Panc1 (cell line): ENCODE measurements at regions not wholly inside any gene's neighbourhood (a gene's known extent, or its start where the extent isn't known, plus 50 kb on each side); places are given as distances from the start of the nearest gene placed in this dataset.

Experiments
- ATAC-seq: fragments of 200-7000 bp; cut with Tn5 transposase; 2 replicates; pipeline ENCODE4 v1.9.1; 2020; ENCODE audit warnings: mild to moderate bottlenecking, moderate library complexity
- BruUV-seq: library from RNA; stranded (reverse); fragments of 400-500 nt; replicated peaks from 2 replicates; lab custom pipeline; 2021; lab: Mats Ljungman, UMichigan
- CTCF ChIA-PET: fragments of 300-600 bp; sonication (Branson Sonifier 250); formaldehyde crosslinking; loops from one replicate; lab custom pipeline; 2022; ENCODE audit warnings: antibody characterized with exemption; lab: Charles Lee
- POLR2A ChIA-PET: fragments of 300-600 bp; sonication (Branson Sonifier 250); formaldehyde crosslinking; loops from one replicate; lab custom pipeline; 2022; ENCODE audit warnings: antibody characterized with exemption; lab: Charles Lee
- DNase-seq: peaks from one replicate; pipeline ENCODE4 v3.0.0-alpha.2; 2010; ENCODE audit warnings: low read depth, low spot score
- H3K27ac ChIP-seq: 2 replicates; pipeline ENCODE4 v1.5.1; 2011; ENCODE audit warnings: mild to moderate bottlenecking, low read length, inconsistent platforms
- H3K27me3 ChIP-seq: fragments of 200-500 bp; sonication (Bioruptor generic); 2 replicates; pipeline ENCODE4 v1.6.0; 2014; ENCODE audit warnings: low read length, inconsistent platforms; ENCODE audit not compliant: control insufficient read depth, insufficient read depth
- H3K36me3 ChIP-seq: fragments of 200-500 bp; sonication (Bioruptor generic); 2 replicates; pipeline ENCODE4 v1.5.1; 2014; ENCODE audit warnings: inconsistent platforms, mild to moderate bottlenecking, low read length, moderate library complexity; ENCODE audit not compliant: control insufficient read depth, insufficient read depth
- H3K4me1 ChIP-seq: 2 replicates; pipeline ENCODE4 v1.5.1; 2011; ENCODE audit warnings: inconsistent platforms, mild to moderate bottlenecking, low read length, moderate library complexity; ENCODE audit not compliant: control insufficient read depth, insufficient read depth
- H3K4me3 ChIP-seq, 2 experiments: 2 replicates each; pipeline ENCODE4 v1.5.1; 2011 to 2012; ENCODE audit warnings: low read depth in 2 of 2, low read length in 2 of 2, mild to moderate bottlenecking in 2 of 2, inconsistent platforms in 1 of 2, moderate library complexity in 1 of 2
- H3K9me3 ChIP-seq: fragments of 200-500 bp; sonication (Bioruptor generic); 2 replicates; pipeline ENCODE4 v1.5.1; 2014; ENCODE audit warnings: low read depth, mild to moderate bottlenecking, inconsistent platforms, low read length, moderate library complexity; ENCODE audit not compliant: control insufficient read depth, insufficient read depth
- CTCF ChIP-seq: fragments of 450-650 bp; IDR thresholded peaks from 2 replicates; pipeline ENCODE4 v1.5.1; 2017; ENCODE audit warnings: mild to moderate bottlenecking
- POLR2AphosphoS5 ChIP-seq: IDR thresholded peaks from 2 replicates; pipeline ENCODE4 v1.6.1; 2012; ENCODE audit warnings: mild to moderate bottlenecking, low read depth, low read length, moderate library complexity
- REST ChIP-seq, 2 experiments: IDR thresholded peaks; 2 replicates each; pipeline ENCODE4 v1.6.1; 2011 to 2012; ENCODE audit warnings: low read depth in 2 of 2, control low read depth in 1 of 2, low read length in 1 of 2, mild to moderate bottlenecking in 1 of 2, moderate library complexity in 1 of 2; ENCODE audit not compliant: insufficient read depth in 1 of 2
- SIN3A ChIP-seq: IDR thresholded peaks from 2 replicates; pipeline ENCODE4 v1.6.1; 2012; ENCODE audit warnings: low read depth, mild to moderate bottlenecking, low read length, moderate library complexity, borderline replicate concordance; ENCODE audit not compliant: insufficient read depth
- TCF7L2 ChIP-seq: IDR thresholded peaks from 2 replicates; pipeline ENCODE4 v1.6.1; 2011; ENCODE audit warnings: mild to moderate bottlenecking, low read depth, low read length, inconsistent platforms
- in situ Hi-C: cut with HindIII; loops from 2 replicates; pipeline ENCODE4 v1.10.0; 2016; ENCODE audit warnings: low sequenced_read_pairs, low pct_unique_long_range_greater_than_20kb
- intact Hi-C: fragments of 100-400 bp; cut with micrococcal nuclease; formaldehyde crosslinking; loops from one replicate; pipeline ENCODE4 v1.10.0; 2022; ENCODE audit not compliant: unreplicated experiment

GRCh38 chr17:13222975-13223374, 205.1 kb upstream of the ELAC2 start:
- TF ChIP-seq CTCF = no peak
- TF ChIP-seq SIN3A = no peak
- TF ChIP-seq REST (IDR thresholded peaks at IDR 0.05; ENCODE audit: insufficient read depth in 1 of 2, low read depth in 2 of 2, low read length in 1 of 2) = no peak
- TF ChIP-seq TCF7L2 = no peak
- no peak for TF ChIP-seq POLR2AphosphoS5
- ChIA-PET POLR2A (no interaction called here), CTCF (interaction anchor here (0.6 kb wide), 1 partner anchor 17 kb away, joined by 3 read pairs; no protein-coding TSS in a partner anchor)
- no peaks in the 10 kb centered on the region for H3K9me3 ChIP-seq
- no peak for DNase-seq
- H3K27me3 ChIP-seq = no peaks in the 10 kb centered on the region
- no peak overlapping the region for H3K4me3 ChIP-seq
- no TSS peak for BruUV-seq
- in situ Hi-C loops = no loop called here
- no peaks in the 10 kb centered on the region for H3K4me1 ChIP-seq
- ATAC-seq = no peak
- no peak overlapping the region for H3K27ac ChIP-seq
- intact Hi-C loops = no loop called here
- no peaks in the 10 kb centered on the region for H3K36me3 ChIP-seq

GRCh38 chr17:13212860-13213259, 195.0 kb upstream of the ELAC2 start:
- intact Hi-C loops (no loop called here), in situ Hi-C loops (no loop called here)
- Histone ChIP-seq H3K4me1 (no peaks in the 10 kb centered on the region), H3K9me3 (0 out of 2 replicates have a peak, but pooled peaks cover 5% of the 10 kb centered on the region), H3K27ac (no peak overlapping the region), H3K4me3 (no peak overlapping the region), H3K36me3 (no peaks in the 10 kb centered on the region), H3K27me3 (no peaks in the 10 kb centered on the region)
- BruUV-seq = no TSS peak
- POLR2A ChIA-PET = no interaction called here
- DNase-seq = no peak
- TF ChIP-seq CTCF = no peak
- TF ChIP-seq REST (IDR thresholded peaks at IDR 0.05; ENCODE audit: insufficient read depth in 1 of 2, low read depth in 2 of 2, low read length in 1 of 2) = no peak
- no peak for TF ChIP-seq POLR2AphosphoS5
- TF ChIP-seq SIN3A = no peak
- TF ChIP-seq TCF7L2 = no peak
- CTCF ChIA-PET = no interaction called here
- no peak for ATAC-seq
